ENCODE measurements at regions not wholly inside any gene's neighbourhood (a gene's known extent, or its start where the extent isn't known, plus 50 kb on each side); places are given as distances from the start of the nearest gene placed in this dataset.

GRCh38 chr17:77372444-77373298 lies 231.9 kb downstream of the SEC14L1 start (continued):
- peak; percentile 85; the same call in 1 of the 2 replicates for TF ChIP-seq TCF12 (IDR thresholded peaks at IDR 0.05; ENCODE audit: low read depth, low read length)
- peak; percentile 90 for TF ChIP-seq MAX (IDR thresholded peaks at IDR 0.05)
- TF ChIP-seq RAD21 (IDR thresholded peaks at IDR 0.05 in 1 of 2, conservative IDR thresholded peaks at IDR 0.05 in 1 of 2; ENCODE audit: low read depth in 2 of 2, low read length in 2 of 2): peak in 1 of 2 experiments; percentile 14; a peak in 1 of 4 replicates
- no peak for TF ChIP-seq CEBPB (IDR thresholded peaks at IDR 0.05; ENCODE audit: low read depth, low read length)
- peak in 1 of 2 experiments; percentile 23; a peak in 1 of 3 replicates for TF ChIP-seq EP300 (IDR thresholded peaks at IDR 0.05; ENCODE audit: borderline replicate concordance in 1 of 2, low read depth in 2 of 2, low read length in 2 of 2)
- TF ChIP-seq GABPA (IDR thresholded peaks at IDR 0.05; ENCODE audit: borderline replicate concordance, insufficient read depth, low read length): peak; percentile 12; the same call in 1 of the 2 replicates
- peak; percentile 33; the same call in 1 of the 2 replicates for TF ChIP-seq YY1 (IDR thresholded peaks at IDR 0.05; ENCODE audit: low read depth, low read length)
- no peak for TF ChIP-seq ATF2 (IDR thresholded peaks at IDR 0.05; ENCODE audit: low read length)
- TF ChIP-seq GTF2F1 (IDR thresholded peaks at IDR 0.05; ENCODE audit: borderline replicate concordance, low read depth, low read length): no peak
- TF ChIP-seq BACH1 (IDR thresholded peaks at IDR 0.05; ENCODE audit: low read length): no peak
- TF ChIP-seq USF2 (IDR thresholded peaks at IDR 0.05; ENCODE audit: low read length): no peak
- TF ChIP-seq HDAC6 (IDR thresholded peaks at IDR 0.05; ENCODE audit: low read depth, low read length): no peak
- no peak for TF ChIP-seq FOSL1 (IDR thresholded peaks at IDR 0.05; ENCODE audit: insufficient read depth, low read depth, low read length)
- no peak for TF ChIP-seq SRF (IDR thresholded peaks at IDR 0.05; ENCODE audit: low read depth, low read length)
- no peak for TF ChIP-seq TBP (IDR thresholded peaks at IDR 0.05; ENCODE audit: low read depth, low read length)
- no peak for TF ChIP-seq KDM5A (IDR thresholded peaks at IDR 0.05; ENCODE audit: low read length)
- TF ChIP-seq NANOG (IDR thresholded peaks at IDR 0.05; ENCODE audit: insufficient read depth, low read depth, low read length, poor library complexity, severe bottlenecking): peak; percentile 21
- no peak for TF ChIP-seq KDM1A (IDR thresholded peaks at IDR 0.05; ENCODE audit: borderline replicate concordance, low read length)
- TF ChIP-seq EZH2 (IDR thresholded peaks at IDR 0.05; ENCODE audit: low read depth, low read length, severe bottlenecking): peak; percentile 39
- no peak for TF ChIP-seq TAF7 (optimal IDR thresholded peaks at IDR 0.05; ENCODE audit: borderline replicate concordance, low read depth, low read length)
